HEK293 (cell line): ENCODE measurements at regions not wholly inside any gene's neighbourhood (a gene's known extent, or its start where the extent isn't known, plus 50 kb on each side); places are given as distances from the start of the nearest gene placed in this dataset.

Experiments used
- CTCF ChIA-PET: fragments of 350-600 bp; formaldehyde crosslinking; extraction: SDS; loops from one replicate; lab custom pipeline; 2021; ENCODE audit warnings: antibody characterized with exemption; lab: Yijun Ruan, JAX
- POLR2A ChIA-PET: fragments of 300-600 bp; formaldehyde crosslinking; extraction: SDS; loops from one replicate; lab custom pipeline; 2020; ENCODE audit warnings: antibody characterized with exemption, inconsistent platforms; lab: Yijun Ruan, JAX
- H3K27ac ChIP-seq: fragments of 200-500 bp; sonication (Bioruptor generic); 2 replicates; pipeline ENCODE4 v1.5.1; 2014; ENCODE audit warnings: low read depth, low read length, control low read depth, inconsistent platforms; ENCODE audit errors: extremely low read depth
- H3K36me3 ChIP-seq, 2 experiments: fragments of 200-500 bp in 1 of 2; sonication (Bioruptor generic) in 1 of 2; 1 replicate in 1 of 2; 2 replicates in 1 of 2; pipeline ENCODE4 v1.5.1; 2014 to 2017; ENCODE audit warnings: inconsistent platforms in 2 of 2, low read length in 2 of 2; ENCODE audit not compliant: control insufficient read depth in 2 of 2, insufficient read depth in 1 of 2
- H3K4me1 ChIP-seq: fragments of 200-500 bp; sonication (Bioruptor generic); 2 replicates; pipeline ENCODE4 v1.5.1; 2014; ENCODE audit warnings: mild to moderate bottlenecking, low read length, inconsistent platforms; ENCODE audit not compliant: control insufficient read depth, insufficient read depth
- H3K4me3 ChIP-seq: 2 replicates; pipeline ENCODE4 v1.5.1; 2011; ENCODE audit warnings: low read depth, mild to moderate bottlenecking, control low read depth, low read length, moderate library complexity
- H3K9me3 ChIP-seq: fragments of 200-500 bp; sonication (Bioruptor generic); 2 replicates; pipeline ENCODE4 v1.5.1; 2014; ENCODE audit warnings: low read depth, low read length, inconsistent platforms; ENCODE audit not compliant: control insufficient read depth, insufficient read depth
- KLF7 ChIP-seq: fragments of 450-650 bp; formaldehyde crosslinking; IDR thresholded peaks from 2 replicates; pipeline ENCODE4 v1.5.1; 2016; ENCODE audit warnings: missing biosample characterization, missing genetic modification characterization, borderline replicate concordance
- PATZ1 ChIP-seq: fragments of 450-650 bp; formaldehyde crosslinking; IDR thresholded peaks from 2 replicates; pipeline ENCODE4 v1.5.1; 2016; ENCODE audit warnings: missing biosample characterization, missing genetic modification characterization
- WT1 ChIP-seq: fragments of 450-650 bp; formaldehyde crosslinking; IDR thresholded peaks from 2 replicates; pipeline ENCODE4 v1.5.1; 2016; ENCODE audit warnings: missing biosample characterization, missing genetic modification characterization
- ZBTB10 ChIP-seq: fragments of 450-650 bp; formaldehyde crosslinking; IDR thresholded peaks from 2 replicates; pipeline ENCODE4 v1.5.1; 2016; ENCODE audit warnings: missing biosample characterization, missing genetic modification characterization
- ZBTB44 ChIP-seq: fragments of 450-650 bp; IDR thresholded peaks from 2 replicates; pipeline ENCODE4 v1.5.1; 2018; ENCODE audit warnings: missing biosample characterization, mild to moderate bottlenecking, missing genetic modification characterization
- ZNF133 ChIP-seq: fragments of 450-650 bp; formaldehyde crosslinking; IDR thresholded peaks from 2 replicates; pipeline ENCODE4 v1.5.1; 2016; ENCODE audit warnings: missing biosample characterization, missing genetic modification characterization
- ZNF311 ChIP-seq: fragments of 450-650 bp; formaldehyde crosslinking; IDR thresholded peaks from 2 replicates; pipeline ENCODE4 v1.5.1; 2017; ENCODE audit warnings: missing biosample characterization, missing genetic modification characterization, borderline replicate concordance
- ZNF324 ChIP-seq: fragments of 450-650 bp; formaldehyde crosslinking; IDR thresholded peaks from 2 replicates; pipeline ENCODE4 v1.5.1; 2016; ENCODE audit warnings: missing biosample characterization, missing genetic modification characterization
- ZNF404 ChIP-seq: fragments of 450-650 bp; formaldehyde crosslinking; IDR thresholded peaks from 2 replicates; pipeline ENCODE4 v1.5.1; 2017; ENCODE audit warnings: missing biosample characterization, missing genetic modification characterization
- ZNF423 ChIP-seq: fragments of 450-650 bp; formaldehyde crosslinking; IDR thresholded peaks from 2 replicates; pipeline ENCODE4 v1.5.1; 2016; ENCODE audit warnings: missing biosample characterization, missing genetic modification characterization
- ZNF433 ChIP-seq: fragments of 450-650 bp; formaldehyde crosslinking; IDR thresholded peaks from 2 replicates; pipeline ENCODE4 v1.5.1; 2016; ENCODE audit warnings: missing biosample characterization, missing genetic modification characterization, low read depth
- ZNF501 ChIP-seq: fragments of 450-650 bp; formaldehyde crosslinking; IDR thresholded peaks from 2 replicates; pipeline ENCODE4 v1.5.1; 2016; ENCODE audit warnings: missing biosample characterization, missing genetic modification characterization
- ZNF654 ChIP-seq: fragments of 450-650 bp; formaldehyde crosslinking; IDR thresholded peaks from 2 replicates; pipeline ENCODE4 v1.5.1; 2016; ENCODE audit warnings: low read depth, missing biosample characterization, missing genetic modification characterization
- ZNF768 ChIP-seq: fragments of 450-650 bp; formaldehyde crosslinking; IDR thresholded peaks from 2 replicates; pipeline ENCODE4 v1.5.1; 2018; ENCODE audit warnings: missing biosample characterization, mild to moderate bottlenecking, missing genetic modification characterization
- ZNF785 ChIP-seq: fragments of 450-650 bp; formaldehyde crosslinking; IDR thresholded peaks from 2 replicates; pipeline ENCODE4 v1.5.1; 2016; ENCODE audit warnings: missing biosample characterization, missing genetic modification characterization
- TF ChIP-seq, protein P1 (sequence below): IDR thresholded peaks from 2 replicates; pipeline ENCODE4 v1.6.1; 2011; ENCODE audit warnings: mild to moderate bottlenecking, low read depth, low read length, borderline replicate concordance
- TF ChIP-seq, protein P2 (sequence below): fragments of 450-650 bp; formaldehyde crosslinking; IDR thresholded peaks from 2 replicates; pipeline ENCODE4 v1.5.1; 2017; ENCODE audit warnings: missing biosample characterization, missing genetic modification characterization
- TF ChIP-seq, protein P3 (sequence below): fragments of 450-650 bp; formaldehyde crosslinking; IDR thresholded peaks from 2 replicates; pipeline ENCODE4 v1.5.1; 2017; ENCODE audit warnings: missing biosample characterization, missing genetic modification characterization
- TF ChIP-seq, protein P4 (sequence below): fragments of 450-650 bp; formaldehyde crosslinking; IDR thresholded peaks from 2 replicates; pipeline ENCODE4 v1.5.1; 2017; ENCODE audit warnings: missing biosample characterization, missing genetic modification characterization

DNA sequence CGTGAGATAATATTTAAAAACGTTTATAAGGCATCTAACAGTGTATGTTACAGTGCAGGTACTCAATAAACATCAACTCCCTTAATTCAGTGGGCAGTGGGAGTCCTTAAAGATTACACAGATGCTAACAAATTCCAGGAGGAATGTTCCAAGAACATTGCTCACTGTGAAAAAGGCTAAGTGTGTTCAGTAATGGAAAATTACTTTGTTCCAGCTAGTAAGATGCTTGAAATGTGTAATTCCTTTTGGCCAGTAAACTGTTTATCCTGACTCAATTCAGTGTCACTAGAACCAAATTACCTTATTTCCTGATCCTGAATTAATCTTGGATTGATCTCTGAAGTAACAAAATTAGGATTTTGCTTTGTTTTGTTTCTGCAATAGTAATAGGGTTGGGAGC lies 54.2 kb upstream of the SEMA6D start:
- no peaks in the 10 kb centered on the region for H3K36me3 ChIP-seq
- H3K4me1 ChIP-seq, result no peaks in the 10 kb centered on the region
- ChIA-PET POLR2A (no interaction called here), CTCF (interaction anchor here (0.9 kb wide), 1 partner anchor 10 kb away, joined by 3 read pairs; no protein-coding TSS in a partner anchor)
- H3K9me3 ChIP-seq, result no peaks in the 10 kb centered on the region
- H3K4me3 ChIP-seq, result no peak overlapping the region
- H3K27ac ChIP-seq, result no peak overlapping the region
- no peak for TF ChIP-seq WT1 (tag by site-specific recombination)
- TF ChIP-seq ZNF324 (tag by site-specific recombination), result no peak
- TF ChIP-seq ZNF404, result no peak
- TF ChIP-seq, protein P1, sequence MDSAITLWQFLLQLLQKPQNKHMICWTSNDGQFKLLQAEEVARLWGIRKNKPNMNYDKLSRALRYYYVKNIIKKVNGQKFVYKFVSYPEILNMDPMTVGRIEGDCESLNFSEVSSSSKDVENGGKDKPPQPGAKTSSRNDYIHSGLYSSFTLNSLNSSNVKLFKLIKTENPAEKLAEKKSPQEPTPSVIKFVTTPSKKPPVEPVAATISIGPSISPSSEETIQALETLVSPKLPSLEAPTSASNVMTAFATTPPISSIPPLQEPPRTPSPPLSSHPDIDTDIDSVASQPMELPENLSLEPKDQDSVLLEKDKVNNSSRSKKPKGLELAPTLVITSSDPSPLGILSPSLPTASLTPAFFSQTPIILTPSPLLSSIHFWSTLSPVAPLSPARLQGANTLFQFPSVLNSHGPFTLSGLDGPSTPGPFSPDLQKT, result no peak
- TF ChIP-seq ZNF785 (tag by site-specific recombination), result no peak
- TF ChIP-seq ZBTB10 (tag by site-specific recombination), result no peak
- TF ChIP-seq ZNF423 (tag by site-specific recombination), result no peak
- TF ChIP-seq KLF7 (tag by site-specific recombination), result no peak
- TF ChIP-seq, protein P2, sequence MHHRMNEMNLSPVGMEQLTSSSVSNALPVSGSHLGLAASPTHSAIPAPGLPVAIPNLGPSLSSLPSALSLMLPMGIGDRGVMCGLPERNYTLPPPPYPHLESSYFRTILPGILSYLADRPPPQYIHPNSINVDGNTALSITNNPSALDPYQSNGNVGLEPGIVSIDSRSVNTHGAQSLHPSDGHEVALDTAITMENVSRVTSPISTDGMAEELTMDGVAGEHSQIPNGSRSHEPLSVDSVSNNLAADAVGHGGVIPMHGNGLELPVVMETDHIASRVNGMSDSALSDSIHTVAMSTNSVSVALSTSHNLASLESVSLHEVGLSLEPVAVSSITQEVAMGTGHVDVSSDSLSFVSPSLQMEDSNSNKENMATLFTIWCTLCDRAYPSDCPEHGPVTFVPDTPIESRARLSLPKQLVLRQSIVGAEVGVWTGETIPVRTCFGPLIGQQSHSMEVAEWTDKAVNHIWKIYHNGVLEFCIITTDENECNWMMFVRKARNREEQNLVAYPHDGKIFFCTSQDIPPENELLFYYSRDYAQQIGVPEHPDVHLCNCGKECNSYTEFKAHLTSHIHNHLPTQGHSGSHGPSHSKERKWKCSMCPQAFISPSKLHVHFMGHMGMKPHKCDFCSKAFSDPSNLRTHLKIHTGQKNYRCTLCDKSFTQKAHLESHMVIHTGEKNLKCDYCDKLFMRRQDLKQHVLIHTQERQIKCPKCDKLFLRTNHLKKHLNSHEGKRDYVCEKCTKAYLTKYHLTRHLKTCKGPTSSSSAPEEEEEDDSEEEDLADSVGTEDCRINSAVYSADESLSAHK, result no peak
- TF ChIP-seq, protein P3, sequence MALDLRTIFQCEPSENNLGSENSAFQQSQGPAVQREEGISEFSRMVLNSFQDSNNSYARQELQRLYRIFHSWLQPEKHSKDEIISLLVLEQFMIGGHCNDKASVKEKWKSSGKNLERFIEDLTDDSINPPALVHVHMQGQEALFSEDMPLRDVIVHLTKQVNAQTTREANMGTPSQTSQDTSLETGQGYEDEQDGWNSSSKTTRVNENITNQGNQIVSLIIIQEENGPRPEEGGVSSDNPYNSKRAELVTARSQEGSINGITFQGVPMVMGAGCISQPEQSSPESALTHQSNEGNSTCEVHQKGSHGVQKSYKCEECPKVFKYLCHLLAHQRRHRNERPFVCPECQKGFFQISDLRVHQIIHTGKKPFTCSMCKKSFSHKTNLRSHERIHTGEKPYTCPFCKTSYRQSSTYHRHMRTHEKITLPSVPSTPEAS (tag by site-specific recombination), result no peak
- TF ChIP-seq, protein P4, sequence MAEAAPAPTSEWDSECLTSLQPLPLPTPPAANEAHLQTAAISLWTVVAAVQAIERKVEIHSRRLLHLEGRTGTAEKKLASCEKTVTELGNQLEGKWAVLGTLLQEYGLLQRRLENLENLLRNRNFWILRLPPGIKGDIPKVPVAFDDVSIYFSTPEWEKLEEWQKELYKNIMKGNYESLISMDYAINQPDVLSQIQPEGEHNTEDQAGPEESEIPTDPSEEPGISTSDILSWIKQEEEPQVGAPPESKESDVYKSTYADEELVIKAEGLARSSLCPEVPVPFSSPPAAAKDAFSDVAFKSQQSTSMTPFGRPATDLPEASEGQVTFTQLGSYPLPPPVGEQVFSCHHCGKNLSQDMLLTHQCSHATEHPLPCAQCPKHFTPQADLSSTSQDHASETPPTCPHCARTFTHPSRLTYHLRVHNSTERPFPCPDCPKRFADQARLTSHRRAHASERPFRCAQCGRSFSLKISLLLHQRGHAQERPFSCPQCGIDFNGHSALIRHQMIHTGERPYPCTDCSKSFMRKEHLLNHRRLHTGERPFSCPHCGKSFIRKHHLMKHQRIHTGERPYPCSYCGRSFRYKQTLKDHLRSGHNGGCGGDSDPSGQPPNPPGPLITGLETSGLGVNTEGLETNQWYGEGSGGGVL, result no peak
- TF ChIP-seq PATZ1 (tag by site-specific recombination), result no peak
- no peak for TF ChIP-seq ZNF433 (tag by site-specific recombination)
- no peak for TF ChIP-seq ZBTB44
- TF ChIP-seq ZNF654 (tag by site-specific recombination), result no peak
- no peak for TF ChIP-seq ZNF311 (tag by site-specific recombination)
- no peak for TF ChIP-seq ZNF501
- no peak for TF ChIP-seq ZNF768
- TF ChIP-seq ZNF133, result no peak
